Esophagus muscularis mucosa (tissue), 4 donors: ENCODE measurements at regions not wholly inside any gene's neighbourhood (a gene's known extent, or its start where the extent isn't known, plus 50 kb on each side); places are given as distances from the start of the nearest gene placed in this dataset.

Experiments used
- EP300 ChIP-seq: sonication (generic); formaldehyde crosslinking; IDR thresholded peaks from one replicate; pipeline ENCODE4 v1.6.1; 2017; ENCODE audit warnings: antibody characterized with exemption
- POLR2A ChIP-seq: fragments of 450-650 bp; IDR thresholded peaks from one replicate; pipeline ENCODE4 v1.6.1; 2017; ENCODE audit warnings: antibody characterized with exemption, moderate library complexity, mild to moderate bottlenecking, low read depth
- POLR2AphosphoS5 ChIP-seq, 2 donors: sonication (generic); formaldehyde crosslinking; IDR thresholded peaks; one replicate each; pipeline ENCODE4 v1.6.1; 2017; ENCODE audit warnings: antibody characterized with exemption in 2 of 2
- TF ChIP-seq, protein P1 (sequence below), 3 experiments: fragments of 200-600 bp in 2 of 3; fragments of 450-650 bp in 1 of 3; sonication (generic) in 2 of 3; IDR thresholded peaks; one replicate each; pipeline ENCODE4 v1.5.1; 2017 to 2019; ENCODE audit warnings: antibody characterized with exemption in 3 of 3, mild to moderate bottlenecking in 2 of 3, moderate library complexity in 1 of 3

DNA sequence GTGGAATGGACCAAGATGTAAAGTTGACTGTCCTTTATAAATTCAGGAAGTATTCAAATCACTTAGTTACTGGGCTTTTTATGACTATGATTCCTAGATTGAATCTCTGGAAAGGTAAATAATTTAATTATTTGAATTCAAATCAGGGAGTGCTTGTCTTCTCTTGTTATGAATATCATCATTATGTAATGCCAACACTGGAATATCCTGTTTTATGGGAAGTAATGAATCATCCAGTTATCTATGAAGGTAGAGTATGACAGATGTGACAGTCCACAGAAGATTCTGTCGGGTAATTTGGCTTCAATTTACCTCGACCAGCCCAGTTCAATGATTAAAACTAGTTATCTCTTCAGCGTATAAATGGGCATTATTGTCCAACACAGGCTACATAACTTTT is 141.0 kb upstream of the NUDT12 start:
- TF ChIP-seq, protein P1, sequence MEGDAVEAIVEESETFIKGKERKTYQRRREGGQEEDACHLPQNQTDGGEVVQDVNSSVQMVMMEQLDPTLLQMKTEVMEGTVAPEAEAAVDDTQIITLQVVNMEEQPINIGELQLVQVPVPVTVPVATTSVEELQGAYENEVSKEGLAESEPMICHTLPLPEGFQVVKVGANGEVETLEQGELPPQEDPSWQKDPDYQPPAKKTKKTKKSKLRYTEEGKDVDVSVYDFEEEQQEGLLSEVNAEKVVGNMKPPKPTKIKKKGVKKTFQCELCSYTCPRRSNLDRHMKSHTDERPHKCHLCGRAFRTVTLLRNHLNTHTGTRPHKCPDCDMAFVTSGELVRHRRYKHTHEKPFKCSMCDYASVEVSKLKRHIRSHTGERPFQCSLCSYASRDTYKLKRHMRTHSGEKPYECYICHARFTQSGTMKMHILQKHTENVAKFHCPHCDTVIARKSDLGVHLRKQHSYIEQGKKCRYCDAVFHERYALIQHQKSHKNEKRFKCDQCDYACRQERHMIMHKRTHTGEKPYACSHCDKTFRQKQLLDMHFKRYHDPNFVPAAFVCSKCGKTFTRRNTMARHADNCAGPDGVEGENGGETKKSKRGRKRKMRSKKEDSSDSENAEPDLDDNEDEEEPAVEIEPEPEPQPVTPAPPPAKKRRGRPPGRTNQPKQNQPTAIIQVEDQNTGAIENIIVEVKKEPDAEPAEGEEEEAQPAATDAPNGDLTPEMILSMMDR (IDR thresholded peaks at IDR 0.05): no peak
- TF ChIP-seq EP300 (no peak), POLR2A (no peak), POLR2AphosphoS5 (IDR thresholded peaks at IDR 0.05) (no peak)
